Gastrocnemius medialis (tissue), 4 donors: ENCODE measurements at regions not wholly inside any gene's neighbourhood (a gene's known extent, or its start where the extent isn't known, plus 50 kb on each side); places are given as distances from the start of the nearest gene placed in this dataset.

Experiments
- CTCF ChIP-seq, 5 experiments: fragments of 450-650 bp in 3 of 5; fragments of 200-600 bp in 2 of 5; sonication (generic) in 2 of 5; IDR thresholded peaks in 4 of 5; conservative IDR thresholded peaks in 1 of 5; 1 replicate in 4 of 5; 2 replicates in 1 of 5; pipeline ENCODE4 v1.5.1; 2016 to 2019; ENCODE audit warnings: antibody characterized with exemption in 5 of 5, mild to moderate bottlenecking in 3 of 5, moderate library complexity in 3 of 5
- POLR2A ChIP-seq, 2 donors: fragments of 450-650 bp; IDR thresholded peaks; one replicate each; pipeline ENCODE4 v1.6.1; 2017; ENCODE audit warnings: antibody characterized with exemption in 2 of 2, mild to moderate bottlenecking in 2 of 2, moderate library complexity in 2 of 2

GRCh38 chr21:41620982-41621381 is 113.0 kb upstream of the TMPRSS2 start:
- TF ChIP-seq CTCF (IDR thresholded peaks at IDR 0.05 in 4 of 5, conservative IDR thresholded peaks at IDR 0.05 in 1 of 5), result no peak
- TF ChIP-seq POLR2A (IDR thresholded peaks at IDR 0.05), result no peak
